ENCODE measurements at regions not wholly inside any gene's neighbourhood (a gene's known extent, or its start where the extent isn't known, plus 50 kb on each side); places are given as distances from the start of the nearest gene placed in this dataset.

DNA sequence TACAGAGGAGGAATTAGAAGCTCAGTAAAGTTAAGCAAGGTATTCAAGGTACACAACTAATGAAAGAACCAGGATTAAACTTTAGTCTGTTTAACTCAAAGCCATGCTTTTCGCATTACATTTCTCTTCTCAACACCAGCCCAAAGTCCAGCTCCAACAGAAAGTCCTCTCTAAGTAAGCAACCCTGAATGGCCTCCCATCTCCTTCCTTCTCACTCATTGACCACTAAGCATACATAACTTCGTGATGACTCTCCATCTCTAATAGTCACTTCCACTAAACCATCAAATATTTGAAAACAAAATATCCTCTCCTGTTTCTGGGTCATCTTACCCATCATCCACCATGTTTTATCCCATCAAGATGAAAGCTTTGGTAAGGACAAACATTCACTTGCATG is 219.8 kb downstream of the RAD51AP2 start:
- DNase-seq (ENCODE audit: low read depth) (no peak), FAIRE-seq (no peak)
- Histone ChIP-seq H3K4me3 (ENCODE audit: low read depth, low read length) (no peak overlapping the region), H3K27me3 (ENCODE audit: control insufficient read depth, insufficient read depth, low read length) (no peaks in the 10 kb centered on the region), H3K36me3 (ENCODE audit: control insufficient read depth, insufficient read depth, low read length) (no peaks in the 10 kb centered on the region)
- TF ChIP-seq, protein P1, sequence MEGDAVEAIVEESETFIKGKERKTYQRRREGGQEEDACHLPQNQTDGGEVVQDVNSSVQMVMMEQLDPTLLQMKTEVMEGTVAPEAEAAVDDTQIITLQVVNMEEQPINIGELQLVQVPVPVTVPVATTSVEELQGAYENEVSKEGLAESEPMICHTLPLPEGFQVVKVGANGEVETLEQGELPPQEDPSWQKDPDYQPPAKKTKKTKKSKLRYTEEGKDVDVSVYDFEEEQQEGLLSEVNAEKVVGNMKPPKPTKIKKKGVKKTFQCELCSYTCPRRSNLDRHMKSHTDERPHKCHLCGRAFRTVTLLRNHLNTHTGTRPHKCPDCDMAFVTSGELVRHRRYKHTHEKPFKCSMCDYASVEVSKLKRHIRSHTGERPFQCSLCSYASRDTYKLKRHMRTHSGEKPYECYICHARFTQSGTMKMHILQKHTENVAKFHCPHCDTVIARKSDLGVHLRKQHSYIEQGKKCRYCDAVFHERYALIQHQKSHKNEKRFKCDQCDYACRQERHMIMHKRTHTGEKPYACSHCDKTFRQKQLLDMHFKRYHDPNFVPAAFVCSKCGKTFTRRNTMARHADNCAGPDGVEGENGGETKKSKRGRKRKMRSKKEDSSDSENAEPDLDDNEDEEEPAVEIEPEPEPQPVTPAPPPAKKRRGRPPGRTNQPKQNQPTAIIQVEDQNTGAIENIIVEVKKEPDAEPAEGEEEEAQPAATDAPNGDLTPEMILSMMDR (IDR thresholded peaks at IDR 0.05; ENCODE audit: insufficient read depth, low read length, severe bottlenecking), result no peak

DNA sequence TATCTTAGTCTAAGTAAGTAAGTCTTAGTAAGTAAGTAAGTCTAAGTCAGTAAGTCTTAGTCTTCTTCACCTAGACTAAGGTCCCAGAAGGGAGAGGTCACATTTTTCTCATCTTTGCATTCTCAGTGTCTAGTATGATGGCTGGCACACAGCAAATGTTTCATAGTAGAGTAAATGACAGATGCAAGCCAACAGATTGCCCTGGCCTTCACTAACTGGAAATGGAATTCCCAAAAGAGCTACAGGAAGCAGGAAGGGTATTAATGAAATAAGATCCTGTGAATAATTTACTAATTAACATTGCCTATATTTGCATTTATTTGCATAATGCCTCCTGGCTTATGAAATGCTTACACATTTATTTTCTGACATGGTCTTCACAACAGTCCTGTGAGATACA is 221.6 kb downstream of the RAD51AP2 start:
- FAIRE-seq, result no peak
- DNase-seq (ENCODE audit: low read depth), result no peak
- TF ChIP-seq, protein P1 (IDR thresholded peaks at IDR 0.05; ENCODE audit: insufficient read depth, low read length, severe bottlenecking), result no peak
- no peaks in the 10 kb centered on the region for H3K27me3 ChIP-seq (ENCODE audit: control insufficient read depth, insufficient read depth, low read length)
- H3K4me3 ChIP-seq (ENCODE audit: low read depth, low read length), result no peak overlapping the region
- H3K36me3 ChIP-seq (ENCODE audit: control insufficient read depth, insufficient read depth, low read length), result no peaks in the 10 kb centered on the region

DNA sequence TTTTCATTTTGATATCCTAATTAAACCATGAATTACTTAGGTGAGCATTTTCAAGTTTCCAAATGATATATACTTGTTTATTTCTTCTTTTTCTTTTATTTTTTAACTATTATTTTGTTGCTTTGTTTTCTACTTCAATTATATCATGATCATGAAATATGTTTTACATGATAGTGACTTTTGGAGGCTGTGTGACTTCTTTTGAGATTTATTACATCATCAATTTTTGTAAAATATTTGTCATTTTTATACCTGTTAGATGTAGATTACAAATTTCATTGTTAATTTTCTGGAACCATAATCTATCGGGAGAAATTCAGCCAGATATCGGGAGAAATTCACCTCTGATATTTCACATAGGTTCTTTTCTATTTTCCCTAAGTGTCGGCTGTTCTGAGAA is 228.6 kb downstream of the RAD51AP2 start:
- no peak for DNase-seq (ENCODE audit: low read depth)

DNA sequence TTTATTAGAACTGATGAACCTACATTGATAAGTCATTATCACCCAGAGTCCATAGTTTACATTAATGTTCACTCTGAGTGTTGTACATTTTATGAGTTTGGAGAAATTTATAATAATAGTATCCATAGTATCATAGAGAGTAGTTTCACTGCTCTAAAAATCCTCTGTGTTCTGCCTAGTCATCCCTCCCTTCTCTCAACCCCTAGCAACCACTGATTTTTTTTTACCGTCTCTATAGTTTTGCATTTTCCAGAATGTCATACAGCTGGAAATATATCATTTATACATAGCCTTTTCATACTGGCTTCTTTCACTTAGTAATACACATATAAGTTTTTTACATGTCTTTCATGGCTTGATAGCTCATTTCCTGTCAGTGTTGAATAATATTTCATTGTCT is 231.1 kb downstream of the RAD51AP2 start:
- Histone ChIP-seq H3K36me3 (ENCODE audit: control insufficient read depth, insufficient read depth, low read length) (no peaks in the 10 kb centered on the region), H3K4me3 (ENCODE audit: low read depth, low read length) (no peak overlapping the region), H3K27me3 (ENCODE audit: control insufficient read depth, insufficient read depth, low read length) (no peaks in the 10 kb centered on the region)
- TF ChIP-seq, protein P1 (IDR thresholded peaks at IDR 0.05; ENCODE audit: insufficient read depth, low read length, severe bottlenecking), result no peak
- FAIRE-seq (no peak), DNase-seq (ENCODE audit: low read depth) (no peak)

More for the DNA sequence above, 228.6 kb downstream of the RAD51AP2 start:
- no peak for FAIRE-seq
- Histone ChIP-seq H3K4me3 (ENCODE audit: low read depth, low read length) (no peak overlapping the region), H3K36me3 (ENCODE audit: control insufficient read depth, insufficient read depth, low read length) (no peaks in the 10 kb centered on the region), H3K27me3 (ENCODE audit: control insufficient read depth, insufficient read depth, low read length) (no peaks in the 10 kb centered on the region)
- TF ChIP-seq, protein P1 (IDR thresholded peaks at IDR 0.05; ENCODE audit: insufficient read depth, low read length, severe bottlenecking), result no peak

DNA sequence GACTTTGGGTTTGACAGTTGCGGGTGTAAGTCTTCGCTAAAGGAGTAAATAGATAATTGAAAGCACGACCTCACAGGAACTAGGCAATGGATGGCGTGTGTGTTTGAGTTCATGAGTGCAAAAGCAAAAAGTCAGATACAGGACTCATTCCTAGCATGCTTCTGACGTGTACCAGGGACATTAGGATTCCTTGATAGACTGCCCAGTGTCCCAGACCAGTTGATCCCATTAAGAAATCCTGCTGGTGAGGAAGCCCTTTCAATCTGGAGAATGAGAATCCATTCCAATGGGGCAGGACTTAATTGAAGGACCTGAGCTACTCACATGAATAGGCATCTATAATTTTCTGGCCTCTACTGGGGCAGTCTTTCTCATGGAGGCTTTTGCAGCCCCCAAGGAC is 235.4 kb downstream of the RAD51AP2 start:
- no peak for FAIRE-seq
- Histone ChIP-seq H3K36me3 (ENCODE audit: control insufficient read depth, insufficient read depth, low read length) (no peaks in the 10 kb centered on the region), H3K27me3 (ENCODE audit: control insufficient read depth, insufficient read depth, low read length) (no peaks in the 10 kb centered on the region), H3K4me3 (ENCODE audit: low read depth, low read length) (no peak overlapping the region)
- DNase-seq (ENCODE audit: low read depth), result no peak
- TF ChIP-seq, protein P1 (IDR thresholded peaks at IDR 0.05; ENCODE audit: insufficient read depth, low read length, severe bottlenecking), result no peak

DNA sequence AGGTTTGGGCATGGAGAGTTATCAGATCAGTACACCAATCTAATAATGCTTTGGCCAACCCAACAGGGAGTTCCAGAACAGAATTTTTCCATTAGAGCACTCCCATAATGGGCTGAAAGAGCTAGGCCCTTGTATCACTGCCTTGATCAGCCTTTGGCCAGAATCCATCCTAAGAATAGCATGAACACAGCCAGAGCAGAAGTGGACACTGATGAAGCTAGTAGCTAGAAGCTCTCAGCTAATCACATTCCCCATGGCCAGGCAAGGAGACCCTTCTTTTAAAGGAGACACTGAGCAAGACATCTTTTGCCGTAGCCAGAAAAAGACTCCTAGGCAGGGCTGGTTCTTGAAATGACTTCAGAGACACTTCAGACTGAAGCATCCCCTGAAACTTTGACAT is 236.0 kb downstream of the RAD51AP2 start:
- H3K36me3 ChIP-seq (ENCODE audit: control insufficient read depth, insufficient read depth, low read length), result no peaks in the 10 kb centered on the region
- no peak for DNase-seq (ENCODE audit: low read depth)
- H3K27me3 ChIP-seq (ENCODE audit: control insufficient read depth, insufficient read depth, low read length), result no peaks in the 10 kb centered on the region
- no peak overlapping the region for H3K4me3 ChIP-seq (ENCODE audit: low read depth, low read length)
- TF ChIP-seq, protein P1 (IDR thresholded peaks at IDR 0.05; ENCODE audit: insufficient read depth, low read length, severe bottlenecking), result no peak
- FAIRE-seq, result no peak

Data from bronchial epithelial cell (primary cell).